BLaER1 (cell line): ENCODE measurements at regions not wholly inside any gene's neighbourhood (a gene's known extent, or its start where the extent isn't known, plus 50 kb on each side); places are given as distances from the start of the nearest gene placed in this dataset.

Experiments
- H3K27ac ChIP-seq: shearing (Covaris generic); formaldehyde crosslinking; 2 replicates; pipeline ENCODE4 v1.8.1; 2022
- H3K27me3 ChIP-seq: shearing (Covaris generic); formaldehyde crosslinking; 2 replicates; pipeline ENCODE4 v1.8.1; 2022
- H3K36me3 ChIP-seq: shearing (Covaris generic); formaldehyde crosslinking; 2 replicates; pipeline ENCODE4 v1.8.1; 2022
- H3K4me1 ChIP-seq: shearing (Covaris generic); formaldehyde crosslinking; 2 replicates; pipeline ENCODE4 v1.8.1; 2022
- H3K4me2 ChIP-seq: shearing (Covaris generic); formaldehyde crosslinking; 2 replicates; pipeline ENCODE4 v1.8.1; 2022
- H3K4me3 ChIP-seq: shearing (Covaris generic); formaldehyde crosslinking; 2 replicates; pipeline ENCODE4 v1.8.1; 2022
- H3K9ac ChIP-seq: shearing (Covaris generic); formaldehyde crosslinking; 2 replicates; pipeline ENCODE4 v1.8.1; 2022
- H3K9me3 ChIP-seq: shearing (Covaris generic); formaldehyde crosslinking; 2 replicates; pipeline ENCODE4 v1.8.1; 2022
- H4K20me1 ChIP-seq: shearing (Covaris generic); formaldehyde crosslinking; 2 replicates; pipeline ENCODE4 v1.8.1; 2022
- Cebpa-rat ChIP-seq: shearing (Covaris generic); IDR thresholded peaks from 2 replicates; pipeline ENCODE4 v1.8.1; 2022

DNA sequence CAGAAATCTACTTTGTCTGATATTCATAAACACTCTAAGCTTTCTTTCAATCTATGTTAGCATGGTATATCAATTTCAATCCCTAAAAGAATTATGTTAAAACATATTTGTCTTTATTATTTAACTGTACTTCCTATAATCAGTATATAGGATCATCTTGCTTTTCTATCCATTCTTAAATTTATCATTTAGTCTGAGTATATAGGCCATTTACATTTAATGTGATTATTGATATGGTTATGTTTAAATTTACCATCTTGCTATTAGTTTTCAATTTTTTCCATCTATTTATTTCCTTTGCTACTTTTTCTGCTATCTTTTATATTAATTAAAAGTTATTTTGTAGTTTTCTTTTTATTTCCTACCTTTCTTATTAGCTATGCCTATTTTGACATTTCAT lies 174.8 kb upstream of the MBNL1 start:
- Histone ChIP-seq H3K27ac (no peak overlapping the region), H3K36me3 (no peaks in the 10 kb centered on the region), H3K4me2 (no peak overlapping the region), H3K9me3 (no peaks in the 10 kb centered on the region), H3K4me1 (no peaks in the 10 kb centered on the region), H3K4me3 (no peak overlapping the region), H4K20me1 (no peaks in the 10 kb centered on the region), H3K9ac (no peak overlapping the region), H3K27me3 (no peaks in the 10 kb centered on the region)
- no peak for TF ChIP-seq Cebpa-rat

DNA sequence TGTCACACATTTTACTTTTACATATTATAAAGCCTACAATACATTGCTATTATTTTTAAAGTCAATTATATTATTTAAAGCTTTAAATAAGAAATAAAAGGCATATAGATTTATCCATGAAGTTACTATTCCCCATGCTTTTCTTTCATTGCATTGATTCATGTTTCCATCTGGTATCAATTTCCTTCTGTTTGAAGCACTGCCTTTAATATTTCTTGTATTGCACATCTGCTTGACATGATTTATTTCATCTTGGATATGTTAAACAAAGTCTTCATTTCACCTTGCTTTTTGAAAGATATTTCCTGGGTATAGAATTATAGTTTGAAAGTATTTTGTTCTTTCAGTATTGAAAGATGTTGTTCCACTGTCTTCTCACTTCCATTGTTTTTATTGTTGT lies 174.3 kb upstream of the MBNL1 start:
- Histone ChIP-seq H3K9me3 (no peaks in the 10 kb centered on the region), H3K4me2 (no peak overlapping the region), H3K27ac (no peak overlapping the region), H3K4me1 (no peaks in the 10 kb centered on the region), H3K36me3 (no peaks in the 10 kb centered on the region), H3K27me3 (no peaks in the 10 kb centered on the region), H4K20me1 (no peaks in the 10 kb centered on the region), H3K4me3 (no peak overlapping the region), H3K9ac (no peak overlapping the region)
- TF ChIP-seq Cebpa-rat, result no peak

DNA sequence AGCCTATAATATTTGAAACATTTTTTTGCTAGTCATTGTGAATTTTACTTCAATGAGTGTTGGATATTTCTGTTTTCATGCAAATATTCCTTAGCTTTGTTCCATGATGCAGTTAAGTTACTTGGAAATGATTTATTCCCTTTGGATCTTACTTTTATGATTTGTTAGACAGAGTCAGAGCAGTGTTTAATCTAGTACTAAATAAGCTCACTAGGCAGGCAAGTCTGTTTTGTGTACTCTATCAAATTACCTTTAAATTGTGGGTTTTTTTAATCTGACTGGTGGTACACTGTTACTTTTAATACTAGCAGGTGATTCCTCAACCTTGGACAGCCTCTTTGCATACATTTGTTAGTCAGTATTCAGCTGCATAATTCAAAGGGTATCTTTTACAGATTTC lies 173.3 kb upstream of the MBNL1 start:
- H3K36me3 ChIP-seq, result no peaks in the 10 kb centered on the region
- no peaks in the 10 kb centered on the region for H3K27me3 ChIP-seq
- no peak overlapping the region for H3K4me2 ChIP-seq
- H3K9me3 ChIP-seq, result no peaks in the 10 kb centered on the region
- no peak overlapping the region for H3K9ac ChIP-seq
- TF ChIP-seq Cebpa-rat, result no peak
- no peaks in the 10 kb centered on the region for H4K20me1 ChIP-seq
- H3K4me3 ChIP-seq, result no peak overlapping the region
- no peaks in the 10 kb centered on the region for H3K4me1 ChIP-seq
- H3K27ac ChIP-seq, result no peak overlapping the region

DNA sequence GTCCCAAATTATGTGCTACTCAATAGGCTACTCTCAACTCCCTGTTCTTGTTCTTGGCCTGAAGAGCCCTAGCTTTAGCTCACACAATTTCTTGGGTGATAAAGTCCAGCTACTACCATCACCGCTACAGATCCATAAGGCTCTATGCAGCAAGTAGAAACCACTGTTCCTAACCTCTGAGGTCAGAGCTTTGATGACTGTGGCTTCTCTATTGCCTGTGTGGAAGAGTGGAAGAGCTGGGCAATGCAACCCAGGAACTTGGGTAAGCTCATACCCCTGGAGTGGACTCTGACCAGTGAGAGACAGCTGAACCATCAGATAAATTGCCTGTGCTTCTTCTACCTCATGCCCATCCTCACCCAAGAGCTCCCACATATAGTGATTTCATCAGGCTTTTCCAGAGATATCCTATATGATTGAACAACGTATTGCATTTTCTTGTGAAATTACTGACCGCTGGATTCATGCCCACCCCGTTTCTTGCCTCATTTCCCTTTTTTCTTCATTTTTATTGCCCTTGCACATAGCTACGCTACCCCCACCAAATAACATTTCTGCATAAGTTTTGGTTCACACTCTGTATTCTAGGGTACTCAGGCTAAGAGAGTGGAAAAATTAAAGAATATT lies 172.3 kb upstream of the MBNL1 start:
- Histone ChIP-seq H3K27ac (no peak overlapping the region), H3K9me3 (no peaks in the 10 kb centered on the region), H3K4me3 (no peak overlapping the region), H4K20me1 (no peaks in the 10 kb centered on the region), H3K36me3 (no peaks in the 10 kb centered on the region), H3K27me3 (no peaks in the 10 kb centered on the region), H3K4me2 (no peak overlapping the region), H3K4me1 (no peaks in the 10 kb centered on the region), H3K9ac (no peak overlapping the region)
- TF ChIP-seq Cebpa-rat, result no peak

DNA sequence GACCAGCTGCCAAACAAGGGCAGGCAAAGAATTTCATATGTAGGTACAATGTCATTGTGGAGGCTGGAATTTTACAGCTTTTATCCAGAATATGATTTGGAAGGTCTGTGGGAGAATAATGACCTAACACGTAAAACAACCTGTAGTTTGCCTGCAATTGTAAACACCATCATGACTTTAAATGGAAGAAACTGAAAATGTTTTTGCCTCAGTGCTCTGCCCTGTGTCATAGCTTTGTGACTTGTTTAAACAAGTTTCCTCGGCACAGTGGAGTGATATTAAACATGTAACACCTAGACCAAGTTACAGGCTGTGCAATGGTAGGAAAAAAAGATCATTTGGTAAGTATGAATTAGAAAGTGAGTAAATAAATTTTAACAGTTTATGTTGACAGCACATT lies 171.6 kb upstream of the MBNL1 start:
- Histone ChIP-seq H3K9ac (no peak overlapping the region), H4K20me1 (no peaks in the 10 kb centered on the region), H3K36me3 (no peaks in the 10 kb centered on the region), H3K27ac (no peak overlapping the region), H3K27me3 (no peaks in the 10 kb centered on the region), H3K4me3 (no peak overlapping the region), H3K4me1 (no peaks in the 10 kb centered on the region), H3K9me3 (no peaks in the 10 kb centered on the region), H3K4me2 (no peak overlapping the region)
- no peak for TF ChIP-seq Cebpa-rat

DNA sequence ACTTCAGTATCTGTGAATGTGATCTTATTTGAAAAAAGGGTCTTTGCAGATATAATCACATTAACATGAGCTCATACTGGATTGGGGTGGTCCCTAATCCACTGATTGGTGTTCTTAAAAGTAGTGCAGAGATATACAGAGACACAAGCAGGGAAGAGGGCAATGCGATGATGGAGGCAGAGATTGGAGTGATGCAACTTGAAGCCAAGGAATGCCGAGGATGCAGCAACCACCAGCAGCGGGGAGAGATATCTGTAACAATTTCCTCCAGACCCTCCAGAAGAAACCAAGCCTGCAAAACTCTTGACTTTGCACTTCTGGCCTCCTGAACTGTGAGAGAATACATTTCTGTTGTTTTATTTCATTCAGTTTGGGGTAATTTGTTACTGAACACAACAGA lies 171.0 kb upstream of the MBNL1 start:
- no peak overlapping the region for H3K9ac ChIP-seq
- TF ChIP-seq Cebpa-rat, result no peak
- no peak overlapping the region for H3K4me3 ChIP-seq
- H3K27me3 ChIP-seq, result no peaks in the 10 kb centered on the region
- H3K4me1 ChIP-seq, result no peaks in the 10 kb centered on the region
- H4K20me1 ChIP-seq, result no peaks in the 10 kb centered on the region
- no peak overlapping the region for H3K27ac ChIP-seq
- no peak overlapping the region for H3K4me2 ChIP-seq
- no peaks in the 10 kb centered on the region for H3K9me3 ChIP-seq
- no peaks in the 10 kb centered on the region for H3K36me3 ChIP-seq

DNA sequence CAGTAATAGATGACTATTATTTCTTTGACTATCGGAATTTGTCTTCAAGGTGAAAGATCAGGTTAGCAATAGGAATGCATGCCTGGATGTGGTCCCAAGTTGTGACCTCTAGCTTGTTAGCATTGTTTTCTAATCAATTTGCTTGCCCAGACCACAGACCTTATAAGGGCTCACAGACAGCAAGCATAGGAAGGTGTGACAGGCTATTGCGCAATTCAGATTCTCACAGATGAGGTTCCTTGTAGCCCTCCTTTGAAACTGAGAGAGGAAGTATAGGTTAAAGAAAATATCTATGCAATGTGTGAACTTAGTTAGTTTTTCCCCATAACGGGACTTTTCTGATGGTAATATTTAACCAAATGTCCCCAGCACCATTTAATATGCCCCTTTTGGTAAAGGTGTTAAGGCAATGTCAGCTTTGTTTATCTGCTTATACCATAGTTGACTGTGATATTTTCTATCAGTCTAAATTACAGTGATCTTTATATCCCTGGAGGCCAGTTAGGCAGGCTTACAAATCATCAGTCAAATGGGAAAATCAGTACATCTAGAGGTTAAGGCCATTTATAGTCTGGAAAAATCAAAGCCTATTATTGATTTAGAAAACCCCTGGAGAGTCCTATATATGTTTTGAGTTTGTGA lies 168.1 kb upstream of the MBNL1 start:
- Histone ChIP-seq H3K4me1 (no peaks in the 10 kb centered on the region), H3K4me3 (no peak overlapping the region), H3K36me3 (no peaks in the 10 kb centered on the region), H3K27ac (no peak overlapping the region), H3K4me2 (no peak overlapping the region), H3K9me3 (no peaks in the 10 kb centered on the region), H3K27me3 (no peaks in the 10 kb centered on the region), H4K20me1 (no peaks in the 10 kb centered on the region), H3K9ac (no peak overlapping the region)
- peak; percentile 96 for TF ChIP-seq Cebpa-rat

DNA sequence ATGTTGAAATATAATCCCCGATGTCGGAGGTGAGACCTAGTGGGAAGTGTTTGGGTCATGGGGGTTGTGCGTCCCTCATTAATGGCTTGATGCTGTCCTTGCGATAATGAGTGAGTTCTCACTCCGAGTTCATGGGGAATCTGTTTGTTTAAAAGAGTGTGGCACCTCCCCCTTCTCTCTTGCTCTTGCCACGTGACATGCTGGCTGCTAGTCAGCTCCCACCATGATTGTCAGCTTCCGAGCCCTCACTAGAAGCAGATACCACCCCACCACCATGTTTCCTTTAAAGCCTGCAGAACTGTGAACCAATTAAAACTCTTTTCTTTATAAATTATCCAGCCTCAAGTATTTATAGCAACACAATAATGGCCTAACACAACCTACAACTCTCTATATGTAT lies 166.3 kb upstream of the MBNL1 start:
- H3K4me2 ChIP-seq, result no peak overlapping the region
- TF ChIP-seq Cebpa-rat, result no peak
- no peak overlapping the region for H3K9ac ChIP-seq
- no peaks in the 10 kb centered on the region for H3K27me3 ChIP-seq
- H3K4me3 ChIP-seq, result no peak overlapping the region
- H4K20me1 ChIP-seq, result no peaks in the 10 kb centered on the region
- no peak overlapping the region for H3K27ac ChIP-seq
- no peaks in the 10 kb centered on the region for H3K9me3 ChIP-seq
- H3K36me3 ChIP-seq, result no peaks in the 10 kb centered on the region
- no peaks in the 10 kb centered on the region for H3K4me1 ChIP-seq

DNA sequence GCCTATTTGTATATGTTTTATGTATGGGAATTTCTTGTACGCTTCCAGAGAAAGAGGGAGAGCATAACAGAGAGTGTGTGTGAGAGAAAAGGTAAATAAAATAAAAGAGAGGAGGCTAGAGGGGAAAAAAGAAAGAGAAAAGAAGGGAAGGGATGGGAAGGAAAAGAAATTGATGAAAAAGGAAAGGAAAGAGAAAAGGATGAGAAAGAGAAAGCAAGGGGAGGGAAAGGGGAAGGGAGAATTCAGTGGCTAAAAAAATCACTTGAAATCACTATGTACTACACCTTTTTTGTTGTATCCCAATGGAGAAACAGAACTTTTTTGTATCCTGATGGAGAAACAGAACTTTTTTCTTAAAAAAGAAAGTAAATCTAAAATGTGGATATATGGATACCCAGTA lies 165.5 kb upstream of the MBNL1 start:
- H4K20me1 ChIP-seq, result no peaks in the 10 kb centered on the region
- TF ChIP-seq Cebpa-rat, result no peak
- no peaks in the 10 kb centered on the region for H3K27me3 ChIP-seq
- H3K9me3 ChIP-seq, result no peaks in the 10 kb centered on the region
- no peak overlapping the region for H3K27ac ChIP-seq
- no peaks in the 10 kb centered on the region for H3K4me1 ChIP-seq
- no peak overlapping the region for H3K4me2 ChIP-seq
- no peak overlapping the region for H3K4me3 ChIP-seq
- H3K9ac ChIP-seq, result no peak overlapping the region
- no peaks in the 10 kb centered on the region for H3K36me3 ChIP-seq

DNA sequence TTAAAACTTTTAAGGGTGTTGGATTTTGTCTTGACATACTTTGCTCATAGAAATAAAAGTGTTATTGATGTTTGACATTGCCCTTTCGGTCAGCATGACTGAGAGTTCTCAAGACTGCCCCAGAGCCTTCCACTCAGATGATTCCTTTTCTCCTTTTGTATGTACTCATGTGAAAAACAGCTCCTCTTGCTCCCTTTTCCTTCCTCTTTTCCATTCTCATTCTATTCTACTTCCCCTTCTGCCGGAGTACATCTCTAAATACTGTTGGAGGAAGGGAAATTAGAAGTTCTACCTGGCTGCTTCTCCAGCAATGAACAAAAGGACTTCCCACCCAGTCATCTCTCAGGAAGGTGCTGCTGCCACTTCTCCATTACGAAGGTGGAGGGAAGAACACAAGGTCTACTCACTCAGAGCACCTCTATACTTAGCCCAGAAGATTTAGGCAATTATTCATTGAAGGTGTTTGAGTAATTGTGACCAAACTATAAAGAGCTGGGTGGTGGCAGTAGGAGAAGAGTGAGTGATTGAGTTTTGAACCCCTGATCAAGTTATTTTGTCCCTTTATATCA lies 163.8 kb upstream of the MBNL1 start:
- H3K4me1 ChIP-seq, result no peaks in the 10 kb centered on the region
- H3K27me3 ChIP-seq, result no peaks in the 10 kb centered on the region
- no peak overlapping the region for H3K4me2 ChIP-seq
- no peak overlapping the region for H3K4me3 ChIP-seq
- no peak overlapping the region for H3K9ac ChIP-seq
- no peaks in the 10 kb centered on the region for H3K36me3 ChIP-seq
- H4K20me1 ChIP-seq, result no peaks in the 10 kb centered on the region
- TF ChIP-seq Cebpa-rat, result no peak
- no peaks in the 10 kb centered on the region for H3K9me3 ChIP-seq
- H3K27ac ChIP-seq, result no peak overlapping the region

DNA sequence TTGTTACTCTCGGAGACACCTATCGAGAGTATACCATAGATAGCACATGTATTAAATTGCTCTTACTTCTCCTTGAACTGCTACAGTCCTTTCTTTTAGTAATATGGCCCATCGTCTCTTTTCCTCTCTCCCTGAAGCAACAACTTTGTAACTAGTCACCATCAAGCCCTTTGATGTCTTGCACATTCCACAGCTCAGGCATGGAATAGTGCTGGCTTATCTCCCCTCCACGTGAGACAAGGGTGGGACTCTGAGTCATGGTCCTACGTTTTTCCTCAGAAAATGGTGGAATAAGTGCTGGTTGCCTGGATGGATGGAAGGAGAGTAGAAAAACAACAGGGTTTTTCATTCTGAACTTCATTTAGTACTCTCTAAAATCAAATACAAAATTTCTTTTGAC lies 163.3 kb upstream of the MBNL1 start:
- Histone ChIP-seq H3K4me1 (no peaks in the 10 kb centered on the region), H3K9me3 (no peaks in the 10 kb centered on the region), H4K20me1 (no peaks in the 10 kb centered on the region), H3K4me3 (no peak overlapping the region), H3K27ac (no peak overlapping the region), H3K27me3 (no peaks in the 10 kb centered on the region), H3K36me3 (no peaks in the 10 kb centered on the region), H3K9ac (no peak overlapping the region), H3K4me2 (no peak overlapping the region)
- no peak for TF ChIP-seq Cebpa-rat
